ENCODE measurements at regions not wholly inside any gene's neighbourhood (a gene's known extent, or its start where the extent isn't known, plus 50 kb on each side); places are given as distances from the start of the nearest gene placed in this dataset.

DNA sequence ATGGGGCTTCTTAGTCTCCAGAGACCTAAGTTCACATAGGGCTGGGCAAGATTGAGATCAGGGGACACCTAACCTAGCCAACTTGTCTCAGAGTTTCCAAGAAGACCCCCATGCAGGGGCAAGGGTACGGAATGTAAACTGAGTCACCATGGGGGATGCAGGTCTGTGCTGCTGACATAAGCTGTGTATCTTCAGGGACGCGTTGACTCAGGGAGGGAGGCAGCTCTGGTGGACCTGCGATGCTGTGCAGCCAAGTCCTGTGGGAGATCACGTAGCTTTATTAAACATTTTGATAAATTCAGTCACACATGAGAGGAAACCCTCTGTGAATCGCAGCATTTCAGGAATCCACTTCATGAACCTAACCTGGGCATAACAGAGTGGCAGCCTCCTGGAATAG lies 216.0 kb downstream of the ANKRD30B start:
- no peaks in the 10 kb centered on the region for H3K4me1 ChIP-seq (ENCODE audit: control insufficient read depth, insufficient read depth, low read length)
- TF ChIP-seq ZNF292 (tag by site-specific recombination; IDR thresholded peaks at IDR 0.05; ENCODE audit: borderline replicate concordance, low read depth) (no peak), SETDB1 (IDR thresholded peaks at IDR 0.05; ENCODE audit: insufficient read length, low read length) (no peak), ZNF223 (tag by site-specific recombination; IDR thresholded peaks at IDR 0.05) (no peak), ZFP3 (tag by site-specific recombination; IDR thresholded peaks at IDR 0.05; ENCODE audit: low read depth) (no peak), ZNF473 (tag by site-specific recombination; IDR thresholded peaks at IDR 0.05) (no peak), ZNF530 (tag by site-specific recombination; IDR thresholded peaks at IDR 0.05; ENCODE audit: low read depth) (no peak), SP3 (tag by site-specific recombination; IDR thresholded peaks at IDR 0.05) (no peak), ZNF558 (tag by site-specific recombination; IDR thresholded peaks at IDR 0.05) (no peak), ZNF157 (tag by site-specific recombination; IDR thresholded peaks at IDR 0.05) (no peak), ZBTB7A (tag by site-specific recombination; IDR thresholded peaks at IDR 0.05; ENCODE audit: low read depth) (no peak), ZNF112 (tag by site-specific recombination; IDR thresholded peaks at IDR 0.05) (no peak)
- TF ChIP-seq, protein P1, sequence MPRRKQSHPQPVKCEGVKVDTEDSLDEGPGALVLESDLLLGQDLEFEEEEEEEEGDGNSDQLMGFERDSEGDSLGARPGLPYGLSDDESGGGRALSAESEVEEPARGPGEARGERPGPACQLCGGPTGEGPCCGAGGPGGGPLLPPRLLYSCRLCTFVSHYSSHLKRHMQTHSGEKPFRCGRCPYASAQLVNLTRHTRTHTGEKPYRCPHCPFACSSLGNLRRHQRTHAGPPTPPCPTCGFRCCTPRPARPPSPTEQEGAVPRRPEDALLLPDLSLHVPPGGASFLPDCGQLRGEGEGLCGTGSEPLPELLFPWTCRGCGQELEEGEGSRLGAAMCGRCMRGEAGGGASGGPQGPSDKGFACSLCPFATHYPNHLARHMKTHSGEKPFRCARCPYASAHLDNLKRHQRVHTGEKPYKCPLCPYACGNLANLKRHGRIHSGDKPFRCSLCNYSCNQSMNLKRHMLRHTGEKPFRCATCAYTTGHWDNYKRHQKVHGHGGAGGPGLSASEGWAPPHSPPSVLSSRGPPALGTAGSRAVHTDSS (tag by site-specific recombination; IDR thresholded peaks at IDR 0.05) = no peak
- TF ChIP-seq, protein P2, sequence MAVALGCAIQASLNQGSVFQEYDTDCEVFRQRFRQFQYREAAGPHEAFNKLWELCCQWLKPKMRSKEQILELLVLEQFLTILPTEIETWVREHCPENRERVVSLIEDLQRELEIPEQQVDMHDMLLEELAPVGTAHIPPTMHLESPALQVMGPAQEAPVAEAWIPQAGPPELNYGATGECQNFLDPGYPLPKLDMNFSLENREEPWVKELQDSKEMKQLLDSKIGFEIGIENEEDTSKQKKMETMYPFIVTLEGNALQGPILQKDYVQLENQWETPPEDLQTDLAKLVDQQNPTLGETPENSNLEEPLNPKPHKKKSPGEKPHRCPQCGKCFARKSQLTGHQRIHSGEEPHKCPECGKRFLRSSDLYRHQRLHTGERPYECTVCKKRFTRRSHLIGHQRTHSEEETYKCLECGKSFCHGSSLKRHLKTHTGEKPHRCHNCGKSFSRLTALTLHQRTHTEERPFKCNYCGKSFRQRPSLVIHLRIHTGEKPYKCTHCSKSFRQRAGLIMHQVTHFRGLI (tag by site-specific recombination; IDR thresholded peaks at IDR 0.05) = no peak
- no peak overlapping the region for H3K27ac ChIP-seq (ENCODE audit: extremely low read depth, low read depth, low read length)
- ChIA-PET POLR2A (no interaction called here), CTCF (interaction anchor here (1.1 kb wide), 1 partner anchor 14 kb away, joined by 5 read pairs; no protein-coding TSS in a partner anchor)
- H3K4me3 ChIP-seq (ENCODE audit: low read depth, low read length) = no peak overlapping the region
- H3K36me3 ChIP-seq (ENCODE audit: control insufficient read depth in 2 of 2, insufficient read depth in 1 of 2, low read length in 2 of 2) = no peaks in the 10 kb centered on the region
- no peaks in the 10 kb centered on the region for H3K9me3 ChIP-seq (ENCODE audit: control insufficient read depth, insufficient read depth, low read depth, low read length)

DNA sequence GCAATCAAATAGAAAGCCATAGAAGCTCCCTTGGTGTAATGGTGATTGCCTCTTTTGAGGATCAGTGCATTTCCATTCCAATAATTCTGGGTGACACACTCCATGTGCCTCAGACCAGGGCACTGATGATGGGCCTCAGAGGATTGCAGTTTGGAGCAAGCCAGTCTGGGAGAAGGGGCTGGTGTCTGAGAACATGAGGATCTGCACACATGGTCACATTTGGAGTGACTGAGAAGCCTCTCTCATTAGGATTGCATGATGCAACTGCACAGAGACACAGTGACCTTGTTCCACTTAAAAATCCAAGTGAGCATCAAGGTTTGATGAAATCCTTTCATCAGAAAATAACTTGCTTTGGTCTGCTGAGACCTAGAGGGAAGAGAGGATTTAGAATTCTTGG lies 216.4 kb downstream of the ANKRD30B start:
- ChIA-PET CTCF (no interaction called here), POLR2A (no interaction called here)
- H3K9me3 ChIP-seq (ENCODE audit: control insufficient read depth, insufficient read depth, low read depth, low read length) = no peaks in the 10 kb centered on the region
- no peaks in the 10 kb centered on the region for H3K4me1 ChIP-seq (ENCODE audit: control insufficient read depth, insufficient read depth, low read length)
- no peaks in the 10 kb centered on the region for H3K36me3 ChIP-seq (ENCODE audit: control insufficient read depth in 2 of 2, insufficient read depth in 1 of 2, low read length in 2 of 2)
- no peak overlapping the region for H3K4me3 ChIP-seq (ENCODE audit: low read depth, low read length)
- no peak overlapping the region for H3K27ac ChIP-seq (ENCODE audit: extremely low read depth, low read depth, low read length)
- TF ChIP-seq ZNF146 (tag by site-specific recombination; IDR thresholded peaks at IDR 0.05) (no peak), ZNF335 (tag by site-specific recombination; conservative IDR thresholded peaks at IDR 0.05) (no peak), ZNF169 (tag by site-specific recombination; IDR thresholded peaks at IDR 0.05) (no peak), GLI2 (tag by site-specific recombination; IDR thresholded peaks at IDR 0.05; ENCODE audit: borderline replicate concordance, low read depth) (no peak), ZNF341 (tag by site-specific recombination; IDR thresholded peaks at IDR 0.05; ENCODE audit: low read depth) (no peak), ZNF561 (tag by site-specific recombination; IDR thresholded peaks at IDR 0.05; ENCODE audit: borderline replicate concordance) (no peak), TRIM28 (IDR thresholded peaks at IDR 0.05; ENCODE audit: borderline replicate concordance, low read length) (no peak), ZNF302 (tag by site-specific recombination; IDR thresholded peaks at IDR 0.05; ENCODE audit: low read depth) (no peak), ZBTB21 (tag by site-specific recombination; IDR thresholded peaks at IDR 0.05) (no peak), ZBTB48 (tag by site-specific recombination; IDR thresholded peaks at IDR 0.05) (no peak), OSR2 (tag by site-specific recombination; IDR thresholded peaks at IDR 0.05) (no peak), ZNF514 (tag by site-specific recombination; IDR thresholded peaks at IDR 0.05) (no peak), ZNF121 (tag by site-specific recombination; IDR thresholded peaks at IDR 0.05) (no peak), ZFHX2 (tag by site-specific recombination; conservative IDR thresholded peaks at IDR 0.05) (no peak), KLF8 (tag by site-specific recombination; IDR thresholded peaks at IDR 0.05) (no peak)
- TF ChIP-seq, protein P3, sequence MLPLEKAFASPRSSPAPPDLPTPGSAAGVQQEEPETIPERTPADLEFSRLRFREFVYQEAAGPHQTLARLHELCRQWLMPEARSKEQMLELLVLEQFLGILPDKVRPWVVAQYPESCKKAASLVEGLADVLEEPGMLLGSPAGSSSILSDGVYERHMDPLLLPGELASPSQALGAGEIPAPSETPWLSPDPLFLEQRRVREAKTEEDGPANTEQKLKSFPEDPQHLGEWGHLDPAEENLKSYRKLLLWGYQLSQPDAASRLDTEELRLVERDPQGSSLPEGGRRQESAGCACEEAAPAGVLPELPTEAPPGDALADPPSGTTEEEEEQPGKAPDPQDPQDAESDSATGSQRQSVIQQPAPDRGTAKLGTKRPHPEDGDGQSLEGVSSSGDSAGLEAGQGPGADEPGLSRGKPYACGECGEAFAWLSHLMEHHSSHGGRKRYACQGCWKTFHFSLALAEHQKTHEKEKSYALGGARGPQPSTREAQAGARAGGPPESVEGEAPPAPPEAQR (tag by site-specific recombination; IDR thresholded peaks at IDR 0.05) = no peak
- TF ChIP-seq, protein P4, sequence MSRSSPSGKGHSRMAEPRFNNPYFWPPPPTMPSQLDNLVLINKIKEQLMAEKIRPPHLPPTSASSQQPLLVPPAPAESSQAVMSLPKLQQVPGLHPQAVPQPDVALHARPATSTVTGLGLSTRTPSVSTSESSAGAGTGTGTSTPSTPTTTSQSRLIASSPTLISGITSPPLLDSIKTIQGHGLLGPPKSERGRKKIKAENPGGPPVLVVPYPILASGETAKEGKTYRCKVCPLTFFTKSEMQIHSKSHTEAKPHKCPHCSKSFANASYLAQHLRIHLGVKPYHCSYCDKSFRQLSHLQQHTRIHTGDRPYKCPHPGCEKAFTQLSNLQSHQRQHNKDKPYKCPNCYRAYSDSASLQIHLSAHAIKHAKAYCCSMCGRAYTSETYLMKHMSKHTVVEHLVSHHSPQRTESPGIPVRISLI (tag by site-specific recombination; IDR thresholded peaks at IDR 0.05) = no peak
- TF ChIP-seq, protein P5, sequence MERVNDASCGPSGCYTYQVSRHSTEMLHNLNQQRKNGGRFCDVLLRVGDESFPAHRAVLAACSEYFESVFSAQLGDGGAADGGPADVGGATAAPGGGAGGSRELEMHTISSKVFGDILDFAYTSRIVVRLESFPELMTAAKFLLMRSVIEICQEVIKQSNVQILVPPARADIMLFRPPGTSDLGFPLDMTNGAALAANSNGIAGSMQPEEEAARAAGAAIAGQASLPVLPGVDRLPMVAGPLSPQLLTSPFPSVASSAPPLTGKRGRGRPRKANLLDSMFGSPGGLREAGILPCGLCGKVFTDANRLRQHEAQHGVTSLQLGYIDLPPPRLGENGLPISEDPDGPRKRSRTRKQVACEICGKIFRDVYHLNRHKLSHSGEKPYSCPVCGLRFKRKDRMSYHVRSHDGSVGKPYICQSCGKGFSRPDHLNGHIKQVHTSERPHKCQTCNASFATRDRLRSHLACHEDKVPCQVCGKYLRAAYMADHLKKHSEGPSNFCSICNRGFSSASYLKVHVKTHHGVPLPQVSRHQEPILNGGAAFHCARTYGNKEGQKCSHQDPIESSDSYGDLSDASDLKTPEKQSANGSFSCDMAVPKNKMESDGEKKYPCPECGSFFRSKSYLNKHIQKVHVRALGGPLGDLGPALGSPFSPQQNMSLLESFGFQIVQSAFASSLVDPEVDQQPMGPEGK (tag by site-specific recombination; IDR thresholded peaks at IDR 0.05) = no peak
